Breast epithelium (tissue), 4 donors: ENCODE measurements at regions not wholly inside any gene's neighbourhood (a gene's known extent, or its start where the extent isn't known, plus 50 kb on each side); places are given as distances from the start of the nearest gene placed in this dataset.

ENCODE experiments used
- DNase-seq, 2 donors: peaks; one replicate each; pipeline ENCODE4 v3.0.0-alpha.2; 2019; ENCODE audit warnings: low spot score in 2 of 2
- H3K27ac ChIP-seq, 2 donors: fragments of 200-600 bp; sonication (generic) in 1 of 2; one replicate each; pipeline ENCODE4 v1.5.1; 2016 to 2019; ENCODE audit warnings: mild to moderate bottlenecking in 1 of 2
- H3K27me3 ChIP-seq, 2 donors: fragments of 200-600 bp; sonication (generic) in 1 of 2; one replicate each; pipeline versions ENCODE4 v1.5.1 to v1.6.0; 2017 to 2019; ENCODE audit warnings: control low read depth in 1 of 2, mild to moderate bottlenecking in 1 of 2
- H3K36me3 ChIP-seq: fragments of 200-600 bp; one replicate; pipeline ENCODE4 v1.5.1; 2019
- H3K4me1 ChIP-seq, 2 donors: fragments of 200-600 bp; sonication (generic); one replicate each; pipeline ENCODE4 v1.5.1; 2016 to 2019; ENCODE audit warnings: control low read depth in 1 of 2
- H3K4me3 ChIP-seq, 3 donors: fragments of 200-600 bp; sonication (generic); 1 replicate in 2 of 3; 2 replicates in 1 of 3; pipeline ENCODE4 v1.5.1; 2016 to 2019; ENCODE audit warnings: mild to moderate bottlenecking in 3 of 3, moderate library complexity in 2 of 3
- H3K9me3 ChIP-seq, 2 donors: fragments of 200-600 bp; sonication (generic) in 1 of 2; one replicate each; pipeline ENCODE4 v1.5.1; 2016 to 2019; ENCODE audit warnings: control low read depth in 1 of 2
- CTCF ChIP-seq, 3 donors: fragments of 450-650 bp; IDR thresholded peaks; one replicate each; pipeline ENCODE4 v1.5.1; 2016 to 2017; ENCODE audit warnings: antibody characterized with exemption in 3 of 3, mild to moderate bottlenecking in 3 of 3, moderate library complexity in 3 of 3
- POLR2A ChIP-seq: fragments of 450-650 bp; IDR thresholded peaks from one replicate; pipeline ENCODE4 v1.6.1; 2016; ENCODE audit warnings: antibody characterized with exemption, mild to moderate bottlenecking, moderate library complexity
- POLR2AphosphoS5 ChIP-seq, 3 donors: sonication (generic); formaldehyde crosslinking; IDR thresholded peaks; one replicate each; pipeline ENCODE4 v1.6.1; 2017; ENCODE audit warnings: antibody characterized with exemption in 3 of 3
- intact Hi-C: fragments of 100-400 bp; cut with DNase I; formaldehyde crosslinking; loops from one replicate; pipeline ENCODE4 v1.15.1; 2023; ENCODE audit warnings: low total_unique reads

GRCh38 chr4:187613089-187613839 lies 382.3 kb upstream of the ZFP42 start:
- Histone ChIP-seq H3K27ac (no peak overlapping the region), H3K27me3 (no peaks in the 10 kb centered on the region), H3K36me3 (no peaks in the 10 kb centered on the region), H3K4me3 (no peak overlapping the region), H3K9me3 (no peaks in the 10 kb centered on the region), H3K4me1 (no peaks in the 10 kb centered on the region)
- intact Hi-C loops: no loop called here
- no peak for DNase-seq
- TF ChIP-seq POLR2AphosphoS5 (IDR thresholded peaks at IDR 0.05): no peak
- TF ChIP-seq CTCF (IDR thresholded peaks at IDR 0.05): no peak
- no peak for TF ChIP-seq POLR2A

GRCh38 chr4:187615972-187616371 lies 379.6 kb upstream of the ZFP42 start:
- Histone ChIP-seq H3K4me1 (no peaks in the 10 kb centered on the region), H3K27me3 (no peaks in the 10 kb centered on the region), H3K9me3 (no peaks in the 10 kb centered on the region), H3K4me3 (no peak overlapping the region), H3K27ac (no peak overlapping the region), H3K36me3 (no peaks in the 10 kb centered on the region)
- DNase-seq: no peak
- TF ChIP-seq POLR2A (no peak), POLR2AphosphoS5 (IDR thresholded peaks at IDR 0.05) (no peak), CTCF (IDR thresholded peaks at IDR 0.05) (no peak)
- intact Hi-C loops: no loop called here

GRCh38 chr4:187617113-187617512 lies 378.5 kb upstream of the ZFP42 start:
- no peak for DNase-seq
- Histone ChIP-seq H3K27me3 (no peaks in the 10 kb centered on the region), H3K27ac (no peak overlapping the region), H3K9me3 (no peaks in the 10 kb centered on the region), H3K4me3 (no peak overlapping the region), H3K36me3 (no peaks in the 10 kb centered on the region), H3K4me1 (no peaks in the 10 kb centered on the region)
- intact Hi-C loops: no loop called here
- TF ChIP-seq POLR2AphosphoS5 (IDR thresholded peaks at IDR 0.05): no peak
- no peak for TF ChIP-seq POLR2A
- TF ChIP-seq CTCF (IDR thresholded peaks at IDR 0.05): no peak

GRCh38 chr4:187618701-187619281 lies 376.8 kb upstream of the ZFP42 start:
- no peak overlapping the region for H3K27ac ChIP-seq
- no peaks in the 10 kb centered on the region for H3K27me3 ChIP-seq
- no peak for TF ChIP-seq CTCF (IDR thresholded peaks at IDR 0.05)
- no peak for TF ChIP-seq POLR2A
- no peak for TF ChIP-seq POLR2AphosphoS5 (IDR thresholded peaks at IDR 0.05)
- no peaks in the 10 kb centered on the region for H3K4me1 ChIP-seq
- H3K36me3 ChIP-seq: no peaks in the 10 kb centered on the region
- DNase-seq: no peak
- no peaks in the 10 kb centered on the region for H3K9me3 ChIP-seq
- H3K4me3 ChIP-seq: no peak overlapping the region
- intact Hi-C loops: no loop called here

GRCh38 chr4:187619319-187619718 lies 376.3 kb upstream of the ZFP42 start:
- no peaks in the 10 kb centered on the region for H3K36me3 ChIP-seq
- intact Hi-C loops: no loop called here
- H3K4me3 ChIP-seq: no peak overlapping the region
- no peak for DNase-seq
- no peaks in the 10 kb centered on the region for H3K27me3 ChIP-seq
- H3K4me1 ChIP-seq: no peaks in the 10 kb centered on the region
- H3K9me3 ChIP-seq: no peaks in the 10 kb centered on the region
- TF ChIP-seq POLR2A (no peak), POLR2AphosphoS5 (IDR thresholded peaks at IDR 0.05) (no peak), CTCF (IDR thresholded peaks at IDR 0.05) (no peak)
- no peak overlapping the region for H3K27ac ChIP-seq
